Fibroblast of the conjunctiva (primary cell): ENCODE measurements at regions not wholly inside any gene's neighbourhood (a gene's known extent, or its start where the extent isn't known, plus 50 kb on each side); places are given as distances from the start of the nearest gene placed in this dataset.
"Not testable (repeated sequence)": the region's sequence is repeated elsewhere in the genome, so short reads cannot be mapped to it uniquely, and the experiment has no call there.

Source experiments
- DNase-seq: peaks from one replicate; pipeline ENCODE4 v3.0.0-alpha.2; 2010; ENCODE audit warnings: low read depth

DNA sequence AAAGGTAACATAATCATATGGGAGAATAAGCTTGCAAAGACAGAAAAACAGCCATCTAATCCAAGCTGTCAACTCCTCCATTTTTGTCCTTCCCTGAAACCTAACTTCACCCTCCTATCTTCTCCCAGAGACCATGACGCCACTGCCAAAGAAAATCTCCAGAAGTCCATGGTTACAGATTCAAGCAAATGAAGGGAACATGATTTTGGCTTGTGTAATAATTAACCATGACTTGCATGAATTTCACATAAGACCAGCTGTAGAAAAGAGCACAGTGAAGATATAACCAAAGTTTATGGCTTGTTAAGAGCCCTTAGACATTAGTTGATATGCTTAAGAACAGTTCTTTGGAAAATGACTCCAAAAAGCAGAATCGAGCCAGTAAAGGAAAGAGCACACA, 342.1 kb upstream of the NRSN1 start:
- DNase-seq = no peak

DNA sequence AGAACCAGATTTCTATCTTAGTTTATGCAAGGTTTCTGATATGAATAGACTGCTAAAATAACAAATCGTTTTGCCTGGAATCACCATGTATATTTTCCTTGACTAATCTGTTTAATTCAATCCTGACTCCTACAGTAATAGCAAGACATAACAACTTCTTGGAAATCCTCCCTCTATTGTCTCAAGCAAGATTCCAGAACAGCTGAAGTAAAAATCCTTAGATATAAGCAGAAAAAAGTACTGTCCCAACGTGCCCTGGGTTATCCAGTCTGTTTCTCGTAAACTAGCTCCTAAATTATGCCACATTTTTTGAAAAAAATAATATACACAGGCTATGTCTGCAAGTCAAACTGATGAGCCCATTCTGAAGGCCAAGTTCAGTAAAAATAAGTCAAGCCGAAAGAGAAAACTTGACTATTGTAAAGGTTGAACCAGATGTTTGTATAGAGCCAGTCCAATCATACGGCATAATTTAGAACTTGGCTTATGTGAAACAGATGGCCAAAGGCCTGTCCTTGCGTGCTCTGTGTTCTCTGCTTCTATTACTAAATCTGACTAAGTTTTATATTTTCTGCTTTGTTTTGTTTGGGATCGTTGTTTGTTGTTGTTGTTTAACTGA, 341.6 kb upstream of the NRSN1 start:
- DNase-seq = peak; percentile 43

DNA sequence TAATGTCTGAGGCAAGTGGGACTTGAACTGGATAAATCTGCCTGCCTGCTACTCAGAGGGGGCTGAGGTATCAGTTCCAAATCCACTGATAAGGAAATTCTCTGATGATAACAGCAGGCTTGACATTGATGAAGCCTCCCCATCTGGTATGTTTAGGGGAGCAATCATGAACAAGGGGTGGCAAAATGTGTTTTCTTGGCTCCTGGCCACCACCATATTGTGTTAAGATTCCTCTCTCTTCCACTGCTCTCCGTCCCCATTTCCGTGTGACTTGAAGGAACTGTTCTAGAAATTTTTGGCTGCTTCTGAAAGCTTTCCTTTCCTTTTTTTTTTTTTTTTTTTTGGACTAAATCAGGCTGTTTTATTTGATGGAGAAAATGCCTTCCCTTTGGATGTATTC, 335.3 kb upstream of the NRSN1 start:
- no peak for DNase-seq

DNA sequence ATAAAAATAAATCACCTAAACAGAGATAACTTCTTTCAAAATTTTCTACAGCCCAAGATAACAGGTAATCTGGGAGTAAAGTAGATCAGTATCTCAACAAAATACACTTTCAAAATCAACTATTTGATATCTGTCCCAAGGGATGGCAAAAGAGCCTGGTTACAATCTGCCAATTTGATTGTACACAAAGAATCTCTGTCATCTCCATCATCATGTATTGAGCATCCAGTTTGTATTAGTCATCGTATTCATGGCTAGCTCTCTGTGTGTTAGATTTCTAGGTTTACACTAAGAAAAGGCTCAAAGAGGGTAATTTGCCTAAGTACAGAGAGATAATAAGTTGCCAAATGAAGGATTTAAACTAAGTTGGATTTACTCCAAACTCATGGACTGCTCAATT, 329.0 kb upstream of the NRSN1 start:
- no peak for DNase-seq

DNA sequence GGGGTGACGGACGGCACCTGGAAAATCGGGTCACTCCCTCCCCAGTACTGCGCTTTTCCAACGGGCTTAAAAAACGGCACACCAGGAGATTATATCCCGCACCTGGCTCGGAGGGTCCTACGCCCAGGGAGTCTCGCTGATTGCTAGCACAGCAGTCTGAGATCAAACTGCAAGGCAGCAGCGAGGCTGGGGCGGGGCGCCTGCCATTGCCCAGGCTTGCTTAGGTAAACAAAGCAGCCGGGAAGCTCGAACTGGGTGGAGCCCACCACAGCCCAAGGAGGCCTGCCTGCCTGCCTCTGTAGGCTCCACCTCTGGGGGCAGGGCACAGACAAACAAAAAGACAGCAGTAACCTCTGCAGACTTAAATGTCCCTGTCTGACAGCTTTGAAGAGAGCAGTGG, 321.7 kb upstream of the NRSN1 start:
- DNase-seq = not testable (repeated sequence)

DNA sequence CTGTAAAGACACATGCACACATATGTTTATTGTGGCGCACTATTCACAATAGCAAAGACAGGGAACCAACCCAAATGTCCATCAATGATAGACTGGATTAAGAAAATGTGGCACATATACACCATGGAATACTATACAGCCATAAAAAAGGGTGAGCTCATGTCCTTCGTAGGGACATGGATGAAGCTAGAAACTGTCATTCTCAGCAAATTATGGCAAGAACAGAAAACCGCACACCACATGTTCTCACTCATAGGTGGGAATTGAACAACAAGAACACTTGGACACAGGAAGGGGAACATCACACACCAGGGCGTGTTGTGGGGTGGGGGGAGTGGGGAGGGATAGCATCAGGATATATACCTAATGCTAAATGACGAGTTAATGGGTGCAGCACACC, 304.9 kb upstream of the NRSN1 start:
- not testable (repeated sequence) for DNase-seq

DNA sequence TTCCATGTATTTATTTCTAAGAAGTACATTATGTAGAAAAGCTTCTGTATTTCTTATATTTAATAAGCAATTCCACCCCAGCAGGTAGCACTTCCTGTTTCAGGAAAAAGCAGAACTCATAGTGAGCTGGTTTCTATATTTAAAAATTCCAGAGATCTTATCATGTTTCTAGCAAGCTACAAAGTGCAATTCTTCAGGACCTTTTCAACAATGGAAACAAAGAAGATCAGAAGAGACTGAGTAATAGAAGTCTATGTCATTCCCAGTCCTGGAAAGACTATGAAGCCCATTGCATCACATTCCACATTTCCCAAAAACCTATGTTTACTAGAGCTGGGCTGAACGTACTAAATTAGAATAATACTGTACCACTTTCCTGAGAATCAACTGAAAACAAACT, 302.6 kb upstream of the NRSN1 start:
- no peak for DNase-seq

DNA sequence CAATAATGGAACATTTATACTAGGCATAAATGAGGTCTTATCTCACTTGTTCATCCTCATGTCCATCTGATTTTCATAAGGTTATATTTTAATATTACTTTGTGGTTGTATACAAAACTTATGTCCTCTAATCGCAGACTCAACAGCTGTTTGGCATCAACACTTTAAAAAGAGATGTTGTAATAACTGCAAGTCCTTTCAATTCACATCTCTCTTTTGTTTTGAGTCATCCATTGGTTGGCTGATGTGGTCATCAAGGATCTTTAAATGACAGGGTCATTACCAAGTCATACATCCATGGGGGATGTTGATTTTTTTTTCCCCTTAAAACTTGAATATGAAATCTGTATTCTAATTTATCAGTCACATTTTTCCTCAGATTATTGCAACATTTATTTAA, 299.4 kb upstream of the NRSN1 start:
- no peak for DNase-seq

DNA sequence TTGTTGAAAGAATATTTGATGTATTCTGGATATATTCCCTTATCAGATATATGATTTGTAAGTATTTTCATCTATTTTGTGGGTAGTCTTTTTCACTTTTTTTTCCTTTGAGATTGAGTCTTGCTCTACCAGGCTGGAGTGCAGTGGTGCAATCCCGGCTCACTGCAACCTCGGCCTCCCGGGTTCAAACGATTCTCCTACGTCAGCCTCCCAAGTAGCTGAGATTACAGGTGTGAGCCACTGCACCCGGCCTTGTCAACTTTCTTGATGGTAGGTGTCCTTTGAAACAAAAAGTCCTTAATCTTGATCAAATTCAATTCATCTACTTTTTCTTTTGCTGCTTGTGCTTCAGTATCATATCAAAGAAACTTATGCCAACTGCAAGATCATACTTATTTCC, 297.2 kb upstream of the NRSN1 start:
- DNase-seq = no peak

DNA sequence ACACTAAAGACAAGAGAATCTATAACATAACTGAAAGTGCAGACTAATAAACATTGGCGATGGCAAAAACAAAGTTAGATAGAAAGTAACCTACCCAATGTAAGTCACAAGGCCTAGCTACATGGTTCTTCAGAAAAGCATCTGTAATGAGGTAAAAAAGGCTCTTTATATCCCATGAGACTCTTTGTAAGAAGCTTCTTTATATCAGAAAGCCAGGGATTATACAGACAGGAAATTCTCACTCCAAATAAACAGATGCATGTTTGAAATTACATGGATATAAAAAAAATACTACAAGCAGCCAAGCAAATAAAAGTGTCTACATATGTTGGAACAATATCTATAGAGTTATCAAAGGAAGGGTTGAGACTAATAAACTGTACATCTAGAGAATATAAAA, 284.9 kb upstream of the NRSN1 start:
- no peak for DNase-seq

DNA sequence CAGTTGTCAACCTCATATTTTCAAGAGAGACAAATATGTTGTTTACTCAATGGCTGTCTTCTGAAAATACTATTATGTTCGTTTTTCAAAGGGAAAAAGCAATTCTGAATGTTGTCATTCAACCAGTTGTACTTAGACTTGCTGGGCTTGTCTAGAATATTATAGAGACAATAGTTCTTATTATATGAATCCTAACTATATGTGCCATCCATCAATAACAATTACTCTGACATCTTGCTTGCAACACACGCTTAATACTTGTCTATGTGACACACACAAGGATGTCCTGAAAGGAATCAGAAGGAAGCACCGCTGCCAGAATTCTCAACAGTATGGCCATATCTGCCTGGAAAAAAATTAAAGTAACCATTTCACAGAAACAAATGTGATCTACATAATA, 283.3 kb upstream of the NRSN1 start:
- DNase-seq = no peak

DNA sequence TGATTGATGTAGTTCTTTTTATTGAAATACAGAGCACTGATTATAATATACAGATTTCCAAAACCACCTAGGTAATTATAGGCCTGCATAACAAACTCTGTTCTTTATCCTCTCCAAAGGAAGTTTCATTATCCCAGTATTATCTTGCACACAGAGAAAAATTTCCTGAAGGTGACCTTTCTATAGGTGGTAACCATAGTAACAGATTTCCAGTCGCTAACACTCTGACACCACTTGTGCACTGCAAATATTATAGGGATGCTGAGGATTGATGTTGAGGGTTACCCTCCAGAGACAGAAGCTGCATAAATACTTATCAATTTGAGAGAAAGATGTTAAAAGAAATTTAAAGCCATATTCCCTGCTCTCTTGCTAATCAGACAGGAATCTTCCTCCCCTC, 274.5 kb upstream of the NRSN1 start:
- no peak for DNase-seq

DNA sequence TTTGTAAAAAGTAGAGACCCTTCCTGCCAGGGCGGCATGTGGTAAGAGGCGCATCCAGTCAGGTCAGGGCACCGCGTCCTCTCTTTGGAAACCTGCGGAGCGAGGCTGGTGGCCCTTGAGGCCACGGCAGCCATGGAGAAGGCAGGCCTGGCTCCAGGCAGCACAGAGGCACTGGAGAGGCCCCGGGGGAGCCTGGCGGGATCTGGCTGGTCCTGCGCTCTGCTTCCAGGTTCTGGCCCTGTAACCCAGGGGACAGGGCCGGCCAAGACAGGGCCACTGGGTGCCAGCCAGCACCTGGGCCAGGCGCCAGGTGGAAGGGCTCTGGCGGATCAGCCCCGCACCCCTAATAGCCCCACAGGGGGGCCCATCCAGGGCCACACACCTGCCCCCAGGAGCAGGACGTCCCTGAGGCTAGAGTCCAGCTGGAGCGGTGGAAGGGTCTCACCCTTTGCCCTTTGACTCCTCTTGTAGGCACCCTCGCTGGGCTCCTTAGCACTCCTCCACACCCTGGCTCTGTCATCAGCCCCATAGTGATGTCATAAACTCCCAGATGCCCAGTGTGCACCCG, 272.4 kb upstream of the NRSN1 start:
- DNase-seq = not testable (repeated sequence)

DNA sequence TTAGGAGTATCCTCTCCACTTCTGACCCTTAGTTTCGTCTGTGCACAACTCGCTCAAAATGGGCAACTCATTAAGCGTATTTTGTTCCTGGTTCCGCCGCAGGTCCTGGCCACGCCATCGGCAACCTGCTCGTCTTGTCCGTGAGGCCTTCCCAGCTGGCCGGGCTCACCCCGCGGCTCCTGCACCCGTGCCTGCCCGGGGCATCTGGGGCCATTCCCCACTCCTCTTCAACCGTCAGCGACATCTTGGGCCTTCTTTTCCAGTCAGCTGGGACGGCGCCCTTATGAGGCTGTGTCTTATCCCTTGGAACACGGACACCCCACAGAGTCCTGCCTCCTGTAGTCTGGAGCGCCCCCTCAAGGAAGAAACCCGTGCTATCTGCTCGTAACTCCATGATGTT, 271.9 kb upstream of the NRSN1 start:
- not testable (repeated sequence) for DNase-seq

DNA sequence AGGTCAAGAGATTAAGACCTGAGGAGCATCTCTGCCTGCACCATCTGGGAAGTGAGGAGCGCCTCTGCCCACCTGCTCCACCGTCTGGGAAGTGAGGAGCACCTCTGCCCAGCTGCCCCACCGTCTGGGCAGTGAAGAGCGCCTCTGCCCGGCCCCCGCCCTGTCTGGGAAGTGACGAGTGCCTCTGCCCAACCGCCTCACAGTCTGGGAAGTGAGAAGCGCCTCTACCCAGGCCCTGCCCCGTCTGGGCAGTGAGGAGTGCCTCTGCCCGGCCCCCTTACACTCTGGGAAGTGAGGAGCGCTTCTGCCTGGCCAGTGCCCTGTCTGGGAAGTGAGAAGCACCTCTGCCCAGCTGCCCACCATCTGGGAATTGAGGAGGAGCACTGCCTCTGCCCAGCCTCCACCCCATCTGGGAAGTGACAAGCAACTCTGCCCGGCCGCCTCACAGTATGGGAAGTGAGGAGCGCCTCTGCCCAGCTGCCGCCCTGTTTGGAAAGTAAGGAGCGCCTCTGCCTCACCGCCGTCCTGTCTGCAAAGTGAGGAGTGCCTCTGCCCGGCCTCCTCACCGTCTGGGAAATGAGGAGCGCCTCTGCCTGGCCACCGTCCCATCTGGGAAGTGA, 270.4 kb upstream of the NRSN1 start:
- DNase-seq = no peak

DNA sequence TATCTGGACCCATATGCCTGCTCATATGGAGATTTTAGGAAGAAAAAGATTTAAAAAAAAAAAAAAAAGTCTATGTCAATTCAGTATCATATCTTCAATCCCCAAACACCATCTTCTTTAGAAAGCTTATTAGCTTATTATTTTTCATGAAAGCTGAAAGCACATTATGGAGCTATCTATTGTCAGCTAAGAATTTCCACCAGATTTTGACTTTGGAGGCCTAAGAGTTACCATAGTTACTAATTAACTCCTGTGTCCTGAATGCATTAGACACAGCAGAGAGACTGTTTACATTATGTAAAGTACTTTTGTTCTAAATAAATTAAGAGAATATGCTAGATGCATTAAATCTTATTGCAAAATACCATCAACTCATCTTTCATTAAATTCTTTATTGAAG, 255.5 kb upstream of the NRSN1 start:
- no peak for DNase-seq

DNA sequence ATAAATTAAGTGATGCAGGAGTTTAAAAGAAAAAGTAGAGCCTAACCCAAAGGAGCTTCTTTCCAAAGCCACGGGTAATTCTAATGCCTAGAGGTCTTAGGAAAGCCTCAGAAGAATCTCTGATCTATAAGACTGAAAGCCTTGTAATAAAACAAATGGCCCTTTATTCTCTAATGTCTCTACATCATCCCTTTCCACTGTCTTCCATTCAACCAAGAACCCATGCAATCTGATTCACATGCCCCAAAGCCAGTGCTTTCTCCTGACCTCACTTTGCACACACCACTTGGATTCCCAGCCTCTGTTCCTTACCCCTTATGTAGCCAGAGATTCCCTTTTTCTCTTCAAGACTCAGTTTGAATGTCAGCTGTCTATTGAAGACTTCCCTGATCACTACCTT, 252.9 kb upstream of the NRSN1 start:
- DNase-seq = no peak

DNA sequence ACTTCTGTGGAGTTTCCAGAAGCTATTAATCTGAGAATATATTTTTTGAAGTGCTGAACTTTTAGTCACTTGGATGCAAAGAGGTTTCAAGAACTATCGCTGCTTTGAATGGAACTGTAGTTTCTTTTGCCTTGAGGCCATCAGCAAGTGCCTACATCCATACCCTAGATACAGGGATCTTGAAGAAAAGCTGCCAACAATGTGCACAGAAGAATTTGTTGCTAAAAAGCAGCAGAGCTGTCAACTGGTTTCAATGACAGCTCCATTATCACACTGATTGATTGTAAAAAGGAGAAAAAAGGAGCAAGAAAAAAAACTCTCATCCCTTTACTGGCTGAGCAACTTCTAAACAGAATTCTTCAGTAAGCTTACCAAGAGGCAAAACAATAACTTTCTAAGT, 251.0 kb upstream of the NRSN1 start:
- no peak for DNase-seq

DNA sequence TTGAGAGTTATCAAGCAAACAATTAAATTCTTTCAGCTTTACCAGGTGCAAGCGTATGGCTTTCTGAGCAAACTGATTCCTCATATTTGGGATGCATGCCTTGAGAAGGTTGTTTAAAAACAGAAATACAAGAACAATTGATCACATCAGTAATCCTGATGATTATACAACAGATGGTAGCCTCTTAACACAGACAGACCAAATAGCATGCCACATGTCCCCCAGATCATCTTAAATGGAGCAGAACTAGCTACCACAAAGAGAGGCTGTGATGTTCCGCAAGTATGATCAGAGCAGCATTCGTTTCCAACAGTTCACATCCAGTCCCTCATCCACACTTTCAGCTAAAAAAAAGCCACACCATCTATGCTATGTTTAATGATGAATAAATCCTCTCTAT, 246.2 kb upstream of the NRSN1 start:
- DNase-seq = no peak

DNA sequence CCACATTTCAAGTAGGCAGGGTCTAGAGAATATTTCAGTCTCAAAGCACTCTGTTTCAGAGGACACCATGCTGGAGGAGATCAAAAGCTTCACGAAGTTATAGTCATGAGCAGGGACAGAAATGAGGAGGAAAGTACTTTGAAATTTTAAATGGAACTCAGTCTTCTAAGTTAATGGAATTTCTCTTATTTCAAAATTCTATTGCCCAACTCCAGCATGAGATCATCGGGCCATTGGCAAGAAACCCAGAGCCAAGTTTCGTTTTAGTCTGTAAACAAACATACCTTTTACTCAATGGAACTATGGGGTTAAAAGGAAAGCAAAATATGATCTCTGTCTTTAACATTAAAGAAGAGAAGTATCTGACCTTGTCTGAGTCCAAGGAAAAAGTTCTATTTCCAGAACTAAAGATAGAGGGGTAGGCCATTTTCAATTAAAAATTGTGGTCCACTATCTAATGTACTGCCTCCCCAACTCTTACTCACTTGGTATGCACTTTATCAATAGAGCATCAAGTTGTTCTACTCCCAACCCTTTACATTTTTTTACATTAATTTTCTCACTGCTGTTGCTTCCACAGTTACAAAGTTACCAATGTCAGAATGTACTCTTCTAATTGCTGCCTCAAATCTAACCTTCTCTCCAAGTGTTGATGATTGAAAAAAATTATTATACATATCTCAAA, 235.3 kb upstream of the NRSN1 start:
- peak; percentile 29 for DNase-seq

DNA sequence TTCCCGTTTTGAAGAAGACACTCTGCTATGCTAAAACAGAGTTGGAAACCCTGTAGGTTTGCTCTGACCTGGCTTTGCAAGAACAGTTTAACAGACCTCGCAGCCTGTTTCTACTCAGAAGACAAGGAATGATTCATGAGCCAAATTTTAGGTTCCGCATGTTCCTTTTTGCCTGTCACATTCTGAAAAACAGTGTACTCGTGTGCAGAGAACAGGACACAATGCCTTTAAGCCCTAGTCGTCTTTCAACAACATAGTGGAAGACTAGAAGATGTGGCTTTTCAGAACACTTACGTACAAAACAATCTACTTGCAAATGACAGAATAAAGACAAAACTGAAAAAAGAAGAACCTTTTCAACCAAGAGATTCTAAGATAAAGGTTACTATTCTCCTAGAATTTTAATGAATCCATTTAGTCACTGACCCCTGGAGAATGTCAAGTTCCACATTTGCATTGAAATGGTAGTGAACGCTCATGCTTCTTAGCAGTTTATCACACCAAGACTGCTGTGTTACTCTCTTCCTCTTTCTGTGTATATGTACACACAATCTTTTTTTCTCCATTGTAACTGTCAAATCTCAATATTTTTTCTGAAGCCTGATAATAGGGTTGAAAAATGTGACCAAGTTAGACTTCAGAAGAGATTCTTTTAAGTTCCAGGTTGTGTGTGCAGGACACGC, 220.7 kb upstream of the NRSN1 start:
- no peak for DNase-seq

DNA sequence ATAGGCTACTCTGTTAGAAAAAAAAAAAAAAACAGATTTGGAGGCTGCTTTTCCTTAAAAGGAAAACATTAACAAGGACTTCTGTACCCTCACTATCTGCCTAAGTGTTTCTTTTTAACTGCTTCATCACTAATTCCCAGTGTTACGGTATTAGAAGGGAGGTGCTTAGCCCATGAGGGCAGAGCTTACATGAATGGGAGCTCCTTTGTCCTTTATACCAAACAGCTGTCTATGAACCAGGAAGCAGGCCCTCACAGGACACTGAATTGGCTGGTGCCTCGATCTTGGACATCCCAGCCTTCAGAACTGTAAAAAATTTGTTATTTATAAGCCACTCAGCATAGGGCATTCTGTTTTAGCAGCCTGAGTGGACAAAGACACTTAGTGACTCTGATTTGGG, 215.6 kb upstream of the NRSN1 start:
- DNase-seq = no peak

DNA sequence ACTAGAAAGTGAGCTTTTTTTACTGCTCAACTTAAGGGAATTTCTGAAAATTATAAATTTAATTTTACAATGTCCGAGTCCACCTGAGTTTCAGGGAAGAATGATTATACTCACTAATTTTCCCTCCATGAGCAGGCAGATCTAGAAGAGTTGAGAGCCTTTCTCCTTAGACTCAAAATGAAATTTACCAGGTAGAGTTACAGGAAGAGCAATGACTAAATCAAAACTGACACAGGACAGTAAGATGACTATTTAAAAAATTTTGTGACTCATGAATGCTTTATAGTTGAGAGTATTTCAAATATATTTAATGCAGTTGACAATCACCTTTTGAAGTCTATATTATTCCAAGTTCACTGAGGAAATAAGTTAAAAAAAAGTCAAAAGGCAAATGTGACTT, 198.1 kb upstream of the NRSN1 start:
- DNase-seq = no peak
